Endodermal cell (in vitro differentiated cells): ENCODE measurements at regions not wholly inside any gene's neighbourhood (a gene's known extent, or its start where the extent isn't known, plus 50 kb on each side); places are given as distances from the start of the nearest gene placed in this dataset.
A peak's percentile ranks its signal among the peaks of the same experiment; 100 is the strongest.

ENCODE experiments used
- DNase-seq: peaks from one replicate; pipeline ENCODE4 v3.0.0-alpha.2; 2017
- H3K27ac ChIP-seq: 2 replicates; pipeline ENCODE4 v1.5.1; 2013; ENCODE audit warnings: mild to moderate bottlenecking, low read depth, low read length, moderate library complexity
- H3K27me3 ChIP-seq: 2 replicates; pipeline ENCODE4 v1.6.1; 2013; ENCODE audit warnings: mild to moderate bottlenecking, low read length, moderate library complexity; ENCODE audit not compliant: insufficient read depth, control insufficient read depth, poor library complexity, severe bottlenecking
- H3K36me3 ChIP-seq: 2 replicates; pipeline ENCODE4 v1.7.0; 2013; ENCODE audit warnings: mild to moderate bottlenecking, low read length, moderate library complexity; ENCODE audit not compliant: control insufficient read depth, insufficient read depth
- H3K4me1 ChIP-seq: one replicate; pipeline ENCODE4 v1.7.0; 2013; ENCODE audit warnings: low read length; ENCODE audit not compliant: control insufficient read depth, insufficient read depth
- H3K4me3 ChIP-seq: 2 replicates; pipeline ENCODE4 v1.5.1; 2013; ENCODE audit warnings: mild to moderate bottlenecking, low read length, moderate library complexity
- H3K9ac ChIP-seq: 2 replicates; pipeline ENCODE4 v1.6.1; 2013; ENCODE audit warnings: mild to moderate bottlenecking, low read length, moderate library complexity; ENCODE audit not compliant: poor library complexity, severe bottlenecking; ENCODE audit errors: extremely low read depth
- H3K9me3 ChIP-seq: 2 replicates; pipeline ENCODE4 v1.6.1; 2013; ENCODE audit warnings: mild to moderate bottlenecking, low read length, moderate library complexity; ENCODE audit not compliant: control insufficient read depth
- H3K27ac Mint-ChIP-seq: 2 replicates; pipeline ENCODE4 v1.8.0; 2020; ENCODE audit warnings: mixed read lengths
- H3K27me3 Mint-ChIP-seq: 2 replicates; pipeline ENCODE4 v1.8.0; 2021; ENCODE audit warnings: mild to moderate bottlenecking, mixed read lengths; ENCODE audit not compliant: insufficient read depth
- H3K36me3 Mint-ChIP-seq: 2 replicates; pipeline ENCODE4 v1.8.0; 2020; ENCODE audit warnings: low read depth, mixed read lengths
- H3K4me1 Mint-ChIP-seq: 2 replicates; pipeline ENCODE4 v1.8.0; 2020; ENCODE audit warnings: mixed read lengths
- H3K4me3 Mint-ChIP-seq: 2 replicates; pipeline ENCODE4 v1.8.0; 2020; ENCODE audit warnings: mild to moderate bottlenecking, moderate library complexity, mixed read lengths
- H3K9me3 Mint-ChIP-seq: 2 replicates; pipeline ENCODE4 v1.8.0; 2020; ENCODE audit warnings: mild to moderate bottlenecking, mixed read lengths
- WGBS, 2 experiments: methylation state at CpG; one replicate each; pipeline versions ENCODE4 v1.1.5 to v1.1.7; 2013; ENCODE audit warnings: missing lambda C conversion rate in 2 of 2, mixed read lengths in 1 of 2; ENCODE audit not compliant: insufficient coverage in 1 of 2, insufficient read length in 1 of 2; 5-methylcytosine and 5-hydroxymethylcytosine counted together
- TF ChIP-seq, protein P1 (sequence below): fragments of 200-600 bp; sonication (generic); conservative IDR thresholded peaks from 2 replicates; pipeline ENCODE4 v1.5.0; 2021; ENCODE audit warnings: antibody characterized with exemption, mild to moderate bottlenecking

DNA sequence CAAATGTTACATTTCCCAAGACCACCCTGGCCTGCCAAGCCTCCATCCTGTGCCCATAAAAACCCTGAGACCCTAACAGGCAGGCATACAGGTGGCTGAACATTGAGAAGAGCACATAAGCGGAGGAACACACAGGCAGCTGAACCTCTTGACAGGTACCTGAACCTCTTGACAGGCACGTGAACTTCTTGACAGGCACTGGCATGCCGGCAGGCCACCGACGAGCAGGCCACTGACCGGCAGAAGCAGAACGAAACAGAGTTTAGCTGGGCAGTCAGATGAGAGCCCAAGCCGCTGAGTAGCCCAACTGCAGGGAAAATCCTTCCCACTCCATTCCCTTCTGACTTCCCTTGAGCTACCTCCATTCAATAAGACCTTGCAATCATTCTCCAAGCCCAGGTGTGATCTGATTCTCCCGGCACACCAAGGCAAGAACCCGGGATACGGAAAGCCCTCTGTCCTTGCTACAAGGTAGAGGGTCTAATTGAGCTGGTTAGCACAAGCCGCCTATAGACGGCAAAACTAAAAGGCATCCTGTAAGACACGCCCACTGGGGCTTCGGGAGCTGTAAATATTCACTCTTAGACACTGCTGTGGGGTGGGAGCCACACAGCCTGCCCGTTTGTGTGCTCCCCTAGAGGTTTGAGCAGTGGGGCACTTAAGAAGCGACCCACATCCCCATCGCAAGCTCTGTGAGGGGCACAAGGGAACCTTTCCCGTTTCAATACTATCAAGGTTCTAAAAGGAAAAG, 2613.9 kb upstream of the PCDH20 start:
- no peaks in the 10 kb centered on the region for H3K9me3 ChIP-seq
- DNase-seq = peak; percentile 51
- Mint-ChIP-seq H3K9me3 (no peaks in the 10 kb centered on the region), H3K4me3 (no peak overlapping the region), H3K36me3 (no peaks in the 10 kb centered on the region), H3K27ac (no peak overlapping the region), H3K4me1 (no peaks in the 10 kb centered on the region), H3K27me3 (no peaks in the 10 kb centered on the region)
- no peak overlapping the region for H3K9ac ChIP-seq
- H3K4me1 ChIP-seq = no peaks in the 10 kb centered on the region
- H3K4me3 ChIP-seq = no peak overlapping the region
- WGBS, 2 experiments = 91 to 94% methylated on average over 10 to 19 of the region's 19 CpGs
- TF ChIP-seq, protein P1, sequence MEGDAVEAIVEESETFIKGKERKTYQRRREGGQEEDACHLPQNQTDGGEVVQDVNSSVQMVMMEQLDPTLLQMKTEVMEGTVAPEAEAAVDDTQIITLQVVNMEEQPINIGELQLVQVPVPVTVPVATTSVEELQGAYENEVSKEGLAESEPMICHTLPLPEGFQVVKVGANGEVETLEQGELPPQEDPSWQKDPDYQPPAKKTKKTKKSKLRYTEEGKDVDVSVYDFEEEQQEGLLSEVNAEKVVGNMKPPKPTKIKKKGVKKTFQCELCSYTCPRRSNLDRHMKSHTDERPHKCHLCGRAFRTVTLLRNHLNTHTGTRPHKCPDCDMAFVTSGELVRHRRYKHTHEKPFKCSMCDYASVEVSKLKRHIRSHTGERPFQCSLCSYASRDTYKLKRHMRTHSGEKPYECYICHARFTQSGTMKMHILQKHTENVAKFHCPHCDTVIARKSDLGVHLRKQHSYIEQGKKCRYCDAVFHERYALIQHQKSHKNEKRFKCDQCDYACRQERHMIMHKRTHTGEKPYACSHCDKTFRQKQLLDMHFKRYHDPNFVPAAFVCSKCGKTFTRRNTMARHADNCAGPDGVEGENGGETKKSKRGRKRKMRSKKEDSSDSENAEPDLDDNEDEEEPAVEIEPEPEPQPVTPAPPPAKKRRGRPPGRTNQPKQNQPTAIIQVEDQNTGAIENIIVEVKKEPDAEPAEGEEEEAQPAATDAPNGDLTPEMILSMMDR = no peak
- no peak overlapping the region for H3K27ac ChIP-seq
- H3K27me3 ChIP-seq = peaks cover 3% of the 10 kb centered on the region
- no peaks in the 10 kb centered on the region for H3K36me3 ChIP-seq

DNA sequence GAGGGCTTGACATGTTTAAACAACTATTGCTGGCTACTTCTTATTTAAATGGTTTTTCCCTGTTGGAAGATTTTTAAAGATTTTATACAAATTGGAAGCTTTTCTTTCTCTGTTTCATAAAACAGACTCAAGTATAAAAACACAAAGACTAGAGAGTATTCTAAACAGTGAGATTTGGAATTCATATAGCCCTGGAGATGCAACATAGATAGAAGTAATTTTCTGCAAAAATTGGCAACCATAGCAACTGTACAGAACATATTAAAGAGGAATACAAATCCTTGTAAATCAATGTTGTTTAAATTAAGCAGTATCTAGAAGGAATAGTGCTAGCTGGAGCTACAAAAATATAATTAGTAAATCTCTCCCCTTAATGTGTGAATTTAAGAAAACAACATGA, 2612.9 kb upstream of the PCDH20 start:
- Histone ChIP-seq H3K4me1 (no peaks in the 10 kb centered on the region), H3K27me3 (peaks cover 7% of the 10 kb centered on the region), H3K9ac (no peak overlapping the region), H3K9me3 (no peaks in the 10 kb centered on the region), H3K4me3 (no peak overlapping the region), H3K27ac (no peak overlapping the region), H3K36me3 (no peaks in the 10 kb centered on the region)
- Mint-ChIP-seq H3K27ac (no peak overlapping the region), H3K9me3 (no peaks in the 10 kb centered on the region), H3K4me1 (no peaks in the 10 kb centered on the region), H3K4me3 (no peak overlapping the region), H3K27me3 (no peaks in the 10 kb centered on the region), H3K36me3 (no peaks in the 10 kb centered on the region)
- TF ChIP-seq, protein P1 = no peak
- DNase-seq = no peak

DNA sequence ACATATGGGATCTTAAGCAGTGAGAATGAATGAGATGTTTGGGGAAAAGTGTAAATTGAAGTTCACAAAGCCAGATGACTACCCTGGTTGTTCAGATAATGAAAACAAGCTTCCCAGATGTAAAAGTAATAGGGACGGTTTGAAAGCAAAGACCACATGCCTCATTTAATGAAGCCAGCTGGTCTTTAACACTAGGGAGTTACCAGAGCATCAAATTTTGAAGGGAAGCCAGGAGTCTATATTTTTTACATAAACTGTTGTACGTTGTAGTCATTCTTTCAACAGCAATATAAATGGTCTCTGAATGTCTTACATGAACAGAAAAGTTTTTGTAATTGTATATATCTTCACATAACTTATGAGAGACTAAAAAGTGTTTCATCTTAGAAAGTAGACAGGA, 2604.5 kb upstream of the PCDH20 start:
- DNase-seq = no peak
- TF ChIP-seq, protein P1 = no peak
- H3K9ac ChIP-seq = no peak overlapping the region
- 89 to 91% methylated on average over 1 to 2 of the region's 2 CpGs for WGBS, 2 experiments
- no peak overlapping the region for H3K27ac ChIP-seq
- no peaks in the 10 kb centered on the region for H3K9me3 ChIP-seq
- Mint-ChIP-seq H3K9me3 (no peaks in the 10 kb centered on the region), H3K4me3 (no peak overlapping the region), H3K4me1 (no peaks in the 10 kb centered on the region), H3K27ac (no peak overlapping the region), H3K27me3 (no peaks in the 10 kb centered on the region), H3K36me3 (no peaks in the 10 kb centered on the region)
- H3K36me3 ChIP-seq = no peaks in the 10 kb centered on the region
- H3K4me3 ChIP-seq = no peak overlapping the region
- peaks cover 7% of the 10 kb centered on the region for H3K27me3 ChIP-seq
- H3K4me1 ChIP-seq = no peaks in the 10 kb centered on the region
